A172 (cell line): ENCODE measurements at regions not wholly inside any gene's neighbourhood (a gene's known extent, or its start where the extent isn't known, plus 50 kb on each side); places are given as distances from the start of the nearest gene placed in this dataset.

Experiments used
- DNase-seq: peaks from one replicate; pipeline ENCODE4 v3.0.0-alpha.2; 2015; ENCODE audit warnings: low spot score

DNA sequence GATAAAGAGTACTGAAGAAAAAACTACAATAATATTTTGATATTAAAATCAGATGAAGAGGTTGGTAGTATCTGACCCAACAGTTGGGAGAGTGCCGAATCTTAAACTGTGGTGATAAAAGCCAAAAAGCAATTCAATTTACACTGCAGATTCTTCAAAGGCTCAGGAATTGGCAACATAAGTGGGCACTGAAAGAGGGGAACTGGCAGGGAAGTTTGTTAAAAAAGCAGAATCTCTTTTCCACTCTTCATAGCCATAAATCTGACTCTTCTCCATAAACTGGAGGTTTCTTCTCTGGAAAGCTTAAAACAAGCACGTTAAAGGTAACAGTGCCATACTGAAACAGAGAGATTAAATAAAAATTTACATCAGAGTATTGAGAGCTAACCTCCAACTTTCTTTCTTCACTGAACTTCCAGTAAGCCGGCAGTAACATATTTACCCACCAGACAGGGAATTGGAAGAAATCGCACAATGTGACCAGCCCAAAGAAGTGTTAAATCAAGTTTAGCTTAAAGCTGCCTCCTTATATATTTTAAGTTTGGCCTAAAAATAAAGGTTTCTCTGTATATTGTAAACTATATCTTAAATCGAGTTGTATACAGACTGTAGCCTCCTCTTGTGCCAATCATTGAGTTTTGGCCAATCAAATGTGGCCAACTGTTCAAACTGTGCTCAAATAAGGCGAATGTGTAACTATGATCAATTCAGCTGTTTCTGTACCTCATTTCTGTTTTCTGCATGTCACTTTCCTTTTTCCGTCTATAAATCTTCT lies 358.3 kb downstream of the NXPE2 start:
- no peak for DNase-seq

- DNase-seq, result no peak
Observed at GRCh38 chr11:115042002-115042401, 363.7 kb downstream of the NXPE2 start.

- no peak for DNase-seq
Observed at GRCh38 chr11:115047631-115048030, 369.3 kb downstream of the NXPE2 start.

DNA sequence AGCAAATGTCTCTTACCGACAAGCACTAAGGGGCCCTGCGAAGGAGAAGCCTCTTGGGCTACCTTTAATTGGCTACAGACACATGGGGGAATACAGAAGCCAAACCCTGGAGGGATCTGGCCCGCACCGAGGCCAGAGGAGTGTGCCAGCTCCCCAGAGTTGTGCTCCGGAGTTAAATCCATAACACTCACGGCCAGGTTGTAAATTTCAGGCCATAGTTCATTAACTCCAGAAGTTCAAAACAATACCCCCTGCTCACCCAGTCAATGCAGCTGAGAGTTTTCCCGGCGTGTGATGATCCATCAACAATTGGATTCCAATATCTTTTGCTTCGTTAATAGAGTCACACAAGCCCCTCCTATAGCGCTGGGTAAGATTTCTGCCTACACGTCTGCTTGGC lies 371.5 kb downstream of the NXPE2 start:
- no peak for DNase-seq

GRCh38 chr11:115050756-115051155 lies 372.4 kb downstream of the NXPE2 start:
- no peak for DNase-seq

GRCh38 chr11:115051938-115052590 lies 373.7 kb downstream of the NXPE2 start:
- DNase-seq, result no peak

- DNase-seq, result no peak
Observed at GRCh38 chr11:115052601-115053000, 374.3 kb downstream of the NXPE2 start.

DNA sequence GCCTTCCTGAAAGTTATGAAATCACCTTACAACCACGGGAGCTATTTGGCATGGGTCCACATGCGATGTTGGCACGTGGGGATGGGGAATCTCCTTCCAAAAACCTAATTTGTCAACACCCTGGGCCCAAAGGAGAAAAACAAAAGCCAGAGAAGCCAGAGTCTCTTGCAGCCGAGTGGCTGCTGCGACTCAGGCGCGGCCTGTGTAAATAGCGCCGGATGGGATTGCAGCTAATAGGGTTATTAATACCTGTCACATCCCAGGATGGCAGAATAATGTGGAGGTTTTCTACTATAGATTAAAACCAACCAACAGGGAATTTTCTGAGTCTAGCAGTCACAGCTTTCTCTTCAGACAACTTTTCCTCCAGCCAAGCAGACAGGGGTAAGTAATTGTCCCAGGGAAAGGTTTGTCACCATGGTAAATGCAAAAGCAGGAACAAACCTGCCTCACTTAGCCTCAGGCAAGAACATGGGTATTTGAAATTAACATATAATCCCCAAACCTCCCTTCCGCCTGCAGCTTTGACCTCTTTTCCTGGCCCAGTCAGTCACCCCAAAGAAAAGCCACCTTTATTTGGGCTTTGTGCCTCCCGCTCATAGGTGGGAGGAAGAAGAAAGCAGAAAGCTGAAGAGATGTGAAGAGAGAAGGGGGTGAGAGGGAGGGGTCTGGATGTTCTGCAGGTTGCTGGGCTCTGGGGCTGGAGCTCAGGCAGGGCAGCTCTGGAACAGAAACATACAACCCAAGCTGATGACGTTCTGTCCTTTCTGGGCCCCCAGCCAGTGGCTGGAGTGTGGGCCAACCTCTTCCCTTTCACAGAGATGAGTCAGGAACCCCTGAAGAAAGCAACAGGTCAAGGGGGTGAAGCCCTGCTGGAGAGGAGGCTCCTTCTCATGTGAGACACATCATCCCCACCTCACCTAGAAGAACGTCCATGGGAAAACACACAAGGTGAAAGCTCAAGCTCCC lies 376.5 kb downstream of the NXPE2 start:
- DNase-seq, result no peak

- DNase-seq, result no peak
Observed at GRCh38 chr11:115056514-115056913, 378.2 kb downstream of the NXPE2 start.

GRCh38 chr11:115060840-115061239 lies 382.5 kb downstream of the NXPE2 start:
- DNase-seq, result no peak

DNA sequence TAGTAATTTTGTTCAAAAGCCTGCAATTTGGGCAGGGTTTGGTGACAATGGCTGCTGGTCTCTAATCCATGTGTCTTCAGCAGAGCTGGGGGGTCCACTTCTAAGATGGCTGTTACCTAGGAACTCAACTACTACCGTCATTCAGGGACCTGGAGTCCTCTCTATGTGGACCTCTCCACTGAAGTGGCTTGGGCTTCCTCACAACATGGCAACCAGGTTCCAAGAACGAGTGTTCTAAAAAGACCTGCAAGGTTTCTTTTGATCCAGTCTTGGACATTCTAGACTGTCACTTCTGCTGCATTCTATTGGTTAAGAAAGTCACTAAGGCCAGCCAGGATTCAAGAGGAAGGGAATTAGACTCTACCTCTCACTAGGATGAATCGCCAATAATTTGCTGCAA lies 387.0 kb downstream of the NXPE2 start:
- DNase-seq, result no peak

GRCh38 chr11:115065830-115066664 lies 387.7 kb downstream of the NXPE2 start:
- DNase-seq, result no peak

GRCh38 chr11:115067471-115067870 lies 389.1 kb downstream of the NXPE2 start:
- DNase-seq, result no peak

DNA sequence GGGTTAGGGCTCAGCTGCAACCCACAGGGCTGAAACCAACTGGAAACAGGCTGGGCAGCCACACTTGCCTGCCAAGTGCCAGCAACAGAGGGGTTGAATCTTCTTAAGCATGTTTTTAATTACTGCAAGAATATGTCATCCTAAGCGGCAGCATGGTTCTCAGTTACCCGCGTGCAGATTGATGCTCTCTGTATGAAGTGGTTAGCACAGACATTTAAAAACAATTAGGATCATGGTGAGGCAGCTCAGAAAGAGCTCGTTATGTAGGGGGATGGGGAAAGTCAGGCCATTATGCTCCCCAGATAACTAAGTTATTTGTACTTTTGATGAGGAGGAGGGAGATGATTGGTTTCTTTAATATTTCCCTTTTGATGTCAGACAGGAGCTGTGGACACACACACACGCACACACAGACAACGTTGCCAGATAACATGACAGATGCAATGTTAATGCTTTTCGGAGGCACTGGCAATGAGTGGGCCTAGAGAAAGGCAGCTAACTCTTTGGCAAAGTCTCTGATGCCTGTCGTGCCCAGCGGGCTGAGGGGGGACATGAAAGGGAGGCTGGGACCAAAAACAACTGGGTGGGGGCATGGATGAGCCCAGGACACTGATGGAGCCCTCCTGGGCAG lies 389.7 kb downstream of the NXPE2 start:
- DNase-seq, result no peak

GRCh38 chr11:115069599-115069998 lies 391.3 kb downstream of the NXPE2 start:
- DNase-seq, result no peak

DNA sequence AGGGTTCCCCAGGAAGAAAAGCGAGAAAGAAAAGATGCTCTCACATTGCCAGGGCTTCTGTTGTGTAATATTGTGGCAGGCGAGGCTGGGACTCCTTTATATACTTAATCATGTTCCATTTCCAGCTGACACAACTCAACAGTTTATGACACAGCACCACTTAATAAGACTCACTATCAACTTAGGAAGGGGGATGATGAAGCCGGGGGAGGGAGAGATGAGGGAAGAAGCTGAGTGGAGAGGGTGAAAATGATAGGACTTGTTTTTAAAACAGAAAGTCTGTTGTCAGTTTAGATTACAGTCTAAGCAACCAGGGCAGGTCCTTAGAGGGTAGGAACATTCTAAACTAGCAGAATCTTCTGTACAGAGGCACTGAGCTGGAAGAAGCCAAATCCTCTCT lies 397.0 kb downstream of the NXPE2 start:
- DNase-seq, result no peak

- DNase-seq, result no peak
Observed at GRCh38 chr11:115077740-115078139, 399.4 kb downstream of the NXPE2 start.

GRCh38 chr11:115078461-115079438 lies 400.4 kb downstream of the NXPE2 start:
- DNase-seq, result no peak

DNA sequence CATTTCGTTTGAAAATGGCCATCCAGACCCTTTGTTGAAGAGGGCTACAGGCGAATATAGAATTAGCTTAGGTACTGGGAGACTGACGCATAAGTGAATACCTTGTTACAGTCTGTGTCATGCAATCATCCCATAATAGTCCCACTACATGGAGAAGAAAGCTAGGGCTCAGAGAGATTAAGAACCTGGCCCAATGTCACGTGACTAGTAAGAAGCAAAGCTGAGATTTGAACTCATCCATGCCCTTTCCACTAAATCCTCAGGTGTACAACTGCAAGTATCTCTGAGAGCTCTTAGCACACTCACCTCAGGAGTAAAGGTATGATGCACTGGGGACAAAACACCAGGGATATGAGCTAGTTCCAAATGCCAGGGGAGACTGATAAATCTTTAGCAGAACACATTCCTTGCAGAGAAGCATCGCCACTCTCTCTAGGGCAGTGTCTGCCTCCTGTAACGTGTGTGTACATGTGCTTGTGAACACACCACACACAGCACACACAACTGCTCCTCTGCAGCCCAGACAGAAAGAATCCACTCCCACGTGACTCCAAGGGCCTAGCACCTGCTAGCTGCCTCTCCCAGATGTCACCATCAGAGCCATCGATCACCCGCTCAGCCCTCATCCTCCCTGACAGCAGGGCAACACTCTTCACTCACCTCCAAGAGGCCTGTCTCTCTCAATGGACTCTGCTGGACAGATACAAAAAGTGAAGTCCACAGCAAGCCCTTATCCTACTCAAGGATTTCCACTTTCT lies 402.8 kb downstream of the NXPE2 start:
- no peak for DNase-seq
